C4-2B (cell line): ENCODE measurements at regions not wholly inside any gene's neighbourhood (a gene's known extent, or its start where the extent isn't known, plus 50 kb on each side); places are given as distances from the start of the nearest gene placed in this dataset.

Experiments used
- H3K27ac ChIP-seq: fragments of 450-650 bp; 2 replicates; pipeline ENCODE4 v1.5.1; 2017
- ZFX ChIP-seq: fragments of 450-650 bp; IDR thresholded peaks from 2 replicates; pipeline ENCODE4 v1.6.1; 2017
- TF ChIP-seq, protein P1 (sequence below): fragments of 450-650 bp; conservative IDR thresholded peaks from 2 replicates; pipeline ENCODE4 v1.5.1; 2017; ENCODE audit warnings: mild to moderate bottlenecking

DNA sequence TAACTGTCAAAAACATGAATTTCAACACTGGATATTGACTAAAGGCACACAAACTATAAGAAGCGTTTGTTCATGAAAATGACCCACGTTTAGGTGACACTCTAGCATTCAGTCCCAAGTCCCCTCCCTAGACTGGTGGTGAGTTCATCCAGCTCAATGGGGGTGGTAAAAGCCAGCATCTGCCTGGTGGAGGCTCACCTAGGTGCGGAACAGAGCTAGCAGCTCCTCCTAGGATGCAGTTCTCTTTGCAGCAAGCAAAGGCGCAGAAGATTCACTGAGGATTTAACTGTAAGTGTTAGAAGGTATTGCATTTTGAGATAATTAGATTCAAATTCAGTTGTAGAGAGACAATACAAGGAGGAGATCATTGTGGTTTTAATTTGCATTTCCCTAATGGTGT, 87.6 kb downstream of the VSTM2A start:
- TF ChIP-seq ZFX = no peak
- TF ChIP-seq, protein P1, sequence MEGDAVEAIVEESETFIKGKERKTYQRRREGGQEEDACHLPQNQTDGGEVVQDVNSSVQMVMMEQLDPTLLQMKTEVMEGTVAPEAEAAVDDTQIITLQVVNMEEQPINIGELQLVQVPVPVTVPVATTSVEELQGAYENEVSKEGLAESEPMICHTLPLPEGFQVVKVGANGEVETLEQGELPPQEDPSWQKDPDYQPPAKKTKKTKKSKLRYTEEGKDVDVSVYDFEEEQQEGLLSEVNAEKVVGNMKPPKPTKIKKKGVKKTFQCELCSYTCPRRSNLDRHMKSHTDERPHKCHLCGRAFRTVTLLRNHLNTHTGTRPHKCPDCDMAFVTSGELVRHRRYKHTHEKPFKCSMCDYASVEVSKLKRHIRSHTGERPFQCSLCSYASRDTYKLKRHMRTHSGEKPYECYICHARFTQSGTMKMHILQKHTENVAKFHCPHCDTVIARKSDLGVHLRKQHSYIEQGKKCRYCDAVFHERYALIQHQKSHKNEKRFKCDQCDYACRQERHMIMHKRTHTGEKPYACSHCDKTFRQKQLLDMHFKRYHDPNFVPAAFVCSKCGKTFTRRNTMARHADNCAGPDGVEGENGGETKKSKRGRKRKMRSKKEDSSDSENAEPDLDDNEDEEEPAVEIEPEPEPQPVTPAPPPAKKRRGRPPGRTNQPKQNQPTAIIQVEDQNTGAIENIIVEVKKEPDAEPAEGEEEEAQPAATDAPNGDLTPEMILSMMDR = no peak
- no peak overlapping the region for H3K27ac ChIP-seq

DNA sequence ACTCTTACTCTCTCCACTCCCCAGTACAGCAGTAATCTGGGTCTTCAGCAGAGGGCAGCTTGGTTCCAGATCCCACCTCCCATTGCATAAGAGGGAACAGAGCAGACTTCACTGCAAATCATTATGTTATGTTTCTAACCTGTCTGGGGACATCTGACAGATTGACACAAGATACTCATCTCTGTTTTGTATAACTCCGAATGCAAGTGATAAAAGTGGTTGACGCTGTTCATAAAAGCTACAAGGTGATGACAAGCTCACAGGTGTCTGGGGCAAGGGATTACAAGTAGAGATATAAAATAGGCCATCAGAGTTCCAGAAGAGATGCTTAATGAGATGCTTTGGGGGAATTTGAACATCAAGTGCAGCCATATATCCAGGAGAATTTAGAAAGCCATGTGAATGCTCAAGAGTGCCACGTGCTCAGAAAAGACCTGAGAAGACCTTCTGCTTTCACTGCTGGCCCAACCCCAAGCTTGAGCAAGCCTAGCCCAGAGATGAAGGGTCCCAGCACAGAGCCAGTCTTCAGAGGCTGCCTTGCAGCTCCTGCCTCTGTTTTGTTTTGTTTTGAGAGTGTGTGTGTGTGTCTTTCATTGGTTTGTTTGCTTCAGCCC, 80.6 kb downstream of the VSTM2A start:
- TF ChIP-seq, protein P1 = no peak
- TF ChIP-seq ZFX = no peak
- H3K27ac ChIP-seq = no peak overlapping the region
